AG10803 (cell line): ENCODE measurements at regions not wholly inside any gene's neighbourhood (a gene's known extent, or its start where the extent isn't known, plus 50 kb on each side); places are given as distances from the start of the nearest gene placed in this dataset.

ENCODE experiments used
- DNase-seq: peaks from one replicate; pipeline ENCODE4 v3.0.0; 2010; ENCODE audit warnings: low read depth
- H3K4me3 ChIP-seq: 2 replicates; pipeline ENCODE4 v1.5.1; 2011; ENCODE audit warnings: mild to moderate bottlenecking, low read length, control low read depth
- CTCF ChIP-seq: conservative IDR thresholded peaks from 2 replicates; pipeline ENCODE4 v1.5.1; 2011; ENCODE audit warnings: mild to moderate bottlenecking, low read length, control low read depth, inconsistent platforms

GRCh38 chr14:66365388-66365787 lies 120.8 kb upstream of the CCDC196 start:
- no peak for TF ChIP-seq CTCF
- no peak for DNase-seq

GRCh38 chr14:66369157-66369697 lies 116.9 kb upstream of the CCDC196 start:
- no peak overlapping the region for H3K4me3 ChIP-seq
- DNase-seq: no peak
- no peak for TF ChIP-seq CTCF

More at GRCh38 chr14:66365388-66365787, 120.8 kb upstream of the CCDC196 start:
- no peak overlapping the region for H3K4me3 ChIP-seq

- DNase-seq: no peak
- no peak overlapping the region for H3K4me3 ChIP-seq
- TF ChIP-seq CTCF: no peak
These were observed 114.4 kb upstream of the CCDC196 start for GRCh38 chr14:66371776-66372175.

GRCh38 chr14:66375046-66375964 lies 110.9 kb upstream of the CCDC196 start:
- no peak overlapping the region for H3K4me3 ChIP-seq
- DNase-seq: no peak
- no peak for TF ChIP-seq CTCF

- TF ChIP-seq CTCF: no peak
- no peak overlapping the region for H3K4me3 ChIP-seq
- no peak for DNase-seq
These were observed 108.6 kb upstream of the CCDC196 start for GRCh38 chr14:66377574-66377973.

- DNase-seq: no peak
- no peak overlapping the region for H3K4me3 ChIP-seq
- no peak for TF ChIP-seq CTCF
These were observed 107.3 kb upstream of the CCDC196 start for GRCh38 chr14:66378712-66379505.
